22Rv1 (cell line): ENCODE measurements at regions not wholly inside any gene's neighbourhood (a gene's known extent, or its start where the extent isn't known, plus 50 kb on each side); places are given as distances from the start of the nearest gene placed in this dataset.

Experiments
- H3K27ac ChIP-seq: fragments of 450-650 bp; 2 replicates; pipeline ENCODE4 v1.5.1; 2017
- CTCF ChIP-seq: fragments of 450-650 bp; IDR thresholded peaks from 2 replicates; pipeline ENCODE4 v1.5.1; 2017; ENCODE audit warnings: mild to moderate bottlenecking
- ZFX ChIP-seq: fragments of 450-650 bp; IDR thresholded peaks from 2 replicates; pipeline ENCODE4 v1.6.1; 2017; ENCODE audit warnings: antibody characterized with exemption, borderline replicate concordance

DNA sequence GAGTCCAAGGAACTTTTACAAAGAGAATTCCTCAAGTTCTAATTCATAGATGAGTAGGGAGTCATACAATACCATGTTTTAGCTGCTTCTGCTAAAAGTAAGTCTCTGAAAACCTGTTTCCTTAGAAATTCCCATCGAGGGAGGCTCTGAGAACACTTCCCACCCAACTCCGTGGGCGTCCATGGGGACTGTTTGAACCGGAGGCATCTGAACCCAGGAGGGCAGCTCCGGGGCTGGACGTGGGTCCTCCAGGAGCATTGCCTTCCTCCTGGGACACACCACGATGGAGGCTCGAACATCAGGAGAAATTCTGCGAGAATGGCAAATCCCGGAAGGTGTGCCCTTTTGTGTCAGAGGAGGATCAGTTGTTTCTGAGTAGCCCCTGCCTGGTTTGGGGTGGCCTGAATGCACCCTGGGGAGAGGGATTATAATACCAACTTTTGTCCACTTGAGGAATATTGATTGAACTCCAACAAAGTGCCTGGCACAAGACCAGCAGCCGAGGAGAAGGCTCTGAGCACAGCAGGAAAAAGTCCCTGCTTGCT is 327.5 kb upstream of the SALL3 start:
- no peak for TF ChIP-seq ZFX
- no peak for TF ChIP-seq CTCF
- H3K27ac ChIP-seq = no peak overlapping the region

GRCh38 chr18:78655921-78656320 is 323.7 kb upstream of the SALL3 start:
- TF ChIP-seq CTCF (no peak), ZFX (no peak)
- H3K27ac ChIP-seq = no peak overlapping the region

DNA sequence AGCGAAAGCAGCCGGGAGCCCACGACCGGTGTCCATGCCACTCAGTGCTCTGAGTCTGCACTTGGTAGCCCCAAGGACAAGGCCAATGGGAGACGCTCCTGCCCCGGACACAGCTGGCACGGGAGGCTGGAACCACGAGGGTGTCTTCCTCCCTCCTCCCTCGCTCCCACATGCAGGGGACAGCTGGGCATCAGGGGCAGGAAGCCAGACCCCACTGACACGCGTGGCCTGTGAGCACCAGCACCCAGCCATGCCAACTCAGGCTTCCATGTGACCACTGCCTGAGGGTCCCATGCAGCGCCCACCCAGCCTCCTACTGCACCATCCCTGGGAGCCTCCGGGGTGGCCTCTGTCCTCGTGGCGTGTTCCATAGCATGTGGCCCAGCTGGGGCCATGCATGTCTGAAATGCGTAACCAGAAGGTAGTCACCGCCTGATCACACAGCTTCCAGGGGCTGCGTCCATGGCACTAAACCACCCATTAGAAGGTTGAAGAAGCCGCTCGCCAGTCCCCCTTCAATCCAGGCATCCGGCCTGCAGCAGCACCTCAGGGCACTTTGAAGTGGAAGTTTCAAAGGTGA is 323.2 kb upstream of the SALL3 start:
- TF ChIP-seq CTCF (no peak), ZFX (no peak)

DNA sequence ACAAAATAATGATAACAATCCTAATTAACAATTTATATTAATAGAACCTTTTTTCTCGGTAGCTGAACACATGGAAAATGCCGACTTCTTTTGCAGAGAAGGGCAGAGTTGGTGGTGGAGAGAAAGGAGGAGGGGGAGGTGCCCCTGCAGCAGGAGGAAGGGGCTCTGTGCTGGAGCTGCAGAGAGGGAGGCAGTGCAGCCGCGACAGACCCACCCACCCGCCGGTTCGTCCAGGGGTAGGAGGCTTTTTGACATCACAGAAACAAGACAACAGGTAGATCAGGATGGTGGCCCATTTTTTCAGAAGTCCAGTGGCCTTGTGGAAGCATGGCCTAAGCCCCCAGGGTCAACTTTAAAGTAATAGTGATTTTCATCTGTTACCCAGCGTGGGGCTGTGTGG is 321.1 kb upstream of the SALL3 start:
- TF ChIP-seq ZFX = no peak
- no peak for TF ChIP-seq CTCF
- H3K27ac ChIP-seq = no peak overlapping the region

More for the DNA sequence above, 323.2 kb upstream of the SALL3 start:
- no peak overlapping the region for H3K27ac ChIP-seq

DNA sequence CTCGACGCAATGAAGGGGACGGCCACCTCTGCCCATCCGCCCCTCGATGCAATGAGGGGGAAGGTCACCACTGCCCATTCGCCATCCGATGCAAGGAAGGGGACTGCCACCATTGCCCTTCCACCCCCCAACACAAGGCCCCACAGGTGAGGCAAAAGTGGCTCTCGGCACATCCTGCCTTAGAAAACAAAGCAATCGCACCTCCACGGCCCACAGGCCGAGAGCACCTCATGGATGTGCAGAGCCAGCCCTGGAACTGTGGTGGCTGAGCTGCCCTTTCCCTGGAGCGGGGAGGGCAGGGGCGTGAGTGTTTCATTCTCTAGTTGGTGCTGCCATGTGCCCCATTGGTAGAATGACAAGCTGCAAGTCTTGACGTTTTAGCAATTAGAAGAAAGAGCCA is 320.6 kb upstream of the SALL3 start:
- H3K27ac ChIP-seq = no peak overlapping the region
- TF ChIP-seq CTCF (no peak), ZFX (no peak)

- peak; percentile 59 for TF ChIP-seq CTCF
- no peak for TF ChIP-seq ZFX
- H3K27ac ChIP-seq = no peak overlapping the region
Observed at GRCh38 chr18:78659748-78660147, 319.9 kb upstream of the SALL3 start.

- no peak for TF ChIP-seq CTCF
- TF ChIP-seq ZFX = no peak
- no peak overlapping the region for H3K27ac ChIP-seq
Observed at GRCh38 chr18:78660311-78660710, 319.3 kb upstream of the SALL3 start.
